ENCODE measurements at regions not wholly inside any gene's neighbourhood (a gene's known extent, or its start where the extent isn't known, plus 50 kb on each side); places are given as distances from the start of the nearest gene placed in this dataset.

GRCh38 chr1:218582646-218583045 is 237.5 kb downstream of the TGFB2 start:
- no peak for DNase-seq (ENCODE audit: low spot score)

- DNase-seq (ENCODE audit: low spot score): peak; percentile 58
Measured at GRCh38 chr1:218584418-218585155, 239.5 kb downstream of the TGFB2 start.

DNA sequence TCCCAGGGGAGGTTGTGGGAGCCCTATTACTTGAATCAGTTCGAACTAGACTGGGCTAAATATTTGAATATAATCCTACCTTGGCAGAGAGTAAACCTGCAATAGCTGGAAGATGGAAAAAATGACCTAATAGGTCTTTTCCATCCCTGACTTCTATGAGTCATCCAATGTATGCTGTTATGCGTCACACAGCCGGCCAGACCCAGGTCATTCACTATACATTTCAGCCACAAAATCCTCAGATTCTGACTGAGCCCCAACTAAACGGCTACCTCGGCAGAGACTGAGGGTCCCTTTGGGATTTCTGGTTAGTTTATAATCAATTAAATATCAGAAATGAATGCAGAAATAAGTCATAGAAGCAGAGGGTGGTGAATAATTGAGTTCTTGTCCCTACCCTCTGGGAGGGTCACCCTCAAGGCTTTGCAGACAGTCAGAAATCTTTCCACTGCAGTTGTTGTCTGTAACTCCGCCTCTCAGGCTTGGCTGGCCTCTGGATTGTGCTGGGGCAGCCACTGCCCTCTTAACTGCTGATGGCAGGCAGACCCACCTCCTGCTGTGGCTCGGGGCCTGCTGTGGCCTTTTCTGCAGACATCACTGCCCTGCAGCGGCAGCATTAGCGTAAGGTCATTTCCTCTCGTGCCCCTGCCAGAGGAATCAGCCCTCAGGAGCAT is 240.5 kb downstream of the TGFB2 start:
- peak; percentile 34 for DNase-seq (ENCODE audit: low spot score)

DNA sequence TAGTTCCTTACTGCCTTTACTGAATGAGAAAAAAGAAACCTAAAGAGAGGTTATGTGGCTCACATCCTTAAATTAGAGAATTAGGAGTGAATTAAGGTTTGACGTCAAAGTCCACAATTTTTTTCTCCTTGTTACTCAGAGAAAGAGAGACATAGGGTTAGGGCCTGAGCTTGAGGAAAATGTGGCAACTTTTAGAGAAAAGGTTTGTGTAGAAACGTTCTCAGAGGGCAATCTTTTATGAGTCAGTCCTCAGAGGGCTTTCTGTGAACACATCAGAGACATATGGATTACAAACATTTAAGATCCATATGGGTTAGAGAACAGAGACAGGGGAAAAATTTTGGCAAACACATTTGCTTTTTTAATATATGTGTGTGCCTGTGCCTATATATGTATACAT is 242.8 kb downstream of the TGFB2 start:
- DNase-seq (ENCODE audit: low spot score): no peak

- DNase-seq (ENCODE audit: low spot score): no peak
Measured at GRCh38 chr1:218588540-218589172, 243.5 kb downstream of the TGFB2 start.

DNA sequence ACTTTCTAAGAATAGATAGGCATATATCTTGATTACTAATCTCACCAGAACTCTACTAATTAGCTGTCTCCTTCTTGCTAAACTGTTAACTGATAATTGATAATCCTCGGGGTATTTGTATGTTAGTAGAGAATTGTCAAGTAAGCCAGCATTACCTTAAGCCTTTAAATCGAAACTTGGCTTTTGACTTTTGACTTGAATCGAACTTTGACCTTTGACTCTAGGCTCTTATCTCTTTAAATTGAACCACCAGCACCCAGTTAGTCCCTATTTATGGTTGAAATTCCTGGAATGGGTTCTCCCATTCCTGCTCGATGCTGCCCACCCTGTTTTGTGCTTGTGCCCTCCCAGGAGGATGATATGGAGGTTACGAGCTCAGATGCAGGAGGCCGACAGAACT is 244.4 kb downstream of the TGFB2 start:
- no peak for DNase-seq (ENCODE audit: low spot score)

DNA sequence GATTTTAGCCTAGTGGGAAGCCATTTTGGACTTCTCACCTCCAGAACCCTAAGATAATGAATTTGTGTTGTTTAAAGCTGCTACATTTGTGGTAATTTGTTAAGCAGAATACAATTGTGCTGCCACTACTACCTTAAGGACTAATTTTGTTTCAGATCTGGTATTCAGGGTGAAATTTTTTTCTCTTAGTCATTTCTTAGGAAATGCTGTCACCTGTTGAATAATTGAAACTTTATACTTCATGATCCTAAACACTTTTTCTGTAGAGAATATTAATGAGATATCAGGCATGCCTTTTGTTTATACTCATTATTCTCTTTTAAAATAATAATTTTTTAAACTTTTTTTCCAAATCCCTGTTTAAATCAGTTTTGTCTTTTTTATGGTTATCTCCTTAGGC is 246.8 kb downstream of the TGFB2 start:
- DNase-seq (ENCODE audit: low spot score): no peak

DNA sequence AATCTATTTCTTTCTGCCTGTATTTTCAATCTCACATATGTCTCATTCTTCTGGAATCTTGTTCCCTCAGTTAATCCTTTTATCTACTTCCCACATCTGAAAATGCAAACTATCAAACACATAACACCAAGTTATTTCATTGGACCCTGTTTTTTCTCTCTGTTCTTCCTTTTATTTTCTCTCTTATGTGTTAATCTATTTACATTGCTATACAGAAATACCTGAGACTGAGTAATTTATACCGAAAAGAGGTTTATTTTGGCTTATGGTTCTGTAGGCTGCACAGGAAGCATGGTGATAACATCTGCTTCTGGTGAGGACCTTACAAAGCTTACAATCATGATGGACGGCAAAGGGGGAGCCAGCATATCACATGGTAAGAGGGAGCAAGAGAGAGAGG is 247.6 kb downstream of the TGFB2 start:
- DNase-seq (ENCODE audit: low spot score): no peak

GRCh38 chr1:218600968-218601367 is 255.8 kb downstream of the TGFB2 start:
- DNase-seq (ENCODE audit: low spot score): no peak

DNA sequence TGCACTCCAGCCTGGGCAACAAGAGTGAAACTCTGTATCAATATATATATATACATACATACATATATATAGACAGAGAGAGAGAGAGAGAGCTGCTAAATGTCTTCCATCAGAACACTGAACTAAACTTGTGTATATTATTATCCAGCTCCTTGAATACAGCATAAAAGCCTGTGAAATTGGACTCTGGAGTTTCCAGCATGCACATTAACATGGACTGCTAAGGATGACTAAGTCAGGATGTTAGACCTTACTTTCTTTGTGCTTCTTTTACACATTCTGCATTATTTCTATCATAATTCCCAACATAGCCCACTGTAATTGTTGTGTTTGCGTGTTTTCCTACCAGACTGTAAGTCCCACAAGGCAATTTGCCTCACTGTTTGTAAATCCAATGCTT is 259.1 kb downstream of the TGFB2 start:
- DNase-seq (ENCODE audit: low spot score): no peak

GRCh38 chr1:218611916-218612585 is 266.9 kb downstream of the TGFB2 start:
- no peak for DNase-seq (ENCODE audit: low spot score)

- DNase-seq (ENCODE audit: low spot score): no peak
Measured at GRCh38 chr1:218613105-218613504, 268.0 kb downstream of the TGFB2 start.

DNA sequence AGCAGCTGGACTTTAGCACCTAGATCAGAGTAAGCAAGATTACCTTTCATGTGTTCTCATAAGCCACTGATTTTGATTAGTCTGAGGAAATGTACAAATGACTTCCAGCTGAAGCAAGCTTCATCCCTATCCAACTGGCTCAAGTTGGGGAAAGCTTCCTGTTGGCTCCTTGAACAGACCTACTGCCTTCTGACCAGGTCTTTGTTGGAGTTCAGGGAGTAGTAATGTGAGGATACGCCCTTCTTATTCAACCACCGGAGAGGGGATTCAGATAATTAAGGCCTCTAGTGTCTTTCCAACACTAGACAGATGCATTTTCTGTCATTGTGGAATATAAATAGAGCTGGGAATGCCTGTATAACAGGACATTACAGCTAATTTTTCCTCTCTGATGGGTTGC is 268.9 kb downstream of the TGFB2 start:
- no peak for DNase-seq (ENCODE audit: low spot score)

DNA sequence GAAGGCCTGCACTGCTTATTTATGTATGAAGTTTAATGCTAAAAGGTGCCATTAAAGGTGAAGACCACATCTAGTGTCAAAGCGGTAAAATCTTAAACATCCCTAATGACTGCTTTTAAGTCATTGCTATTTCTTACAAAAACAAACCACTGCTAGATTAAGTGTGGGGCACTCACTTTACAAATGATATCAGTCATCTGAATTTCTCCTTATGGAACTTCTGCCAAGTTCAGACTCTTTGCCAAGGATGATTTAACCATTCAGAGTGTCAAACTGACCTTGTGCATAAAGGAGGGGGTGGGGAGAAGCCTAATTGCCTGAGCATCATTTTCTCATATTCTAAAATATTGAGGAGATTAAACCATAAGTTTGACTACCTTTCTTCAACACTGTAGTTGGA is 271.5 kb downstream of the TGFB2 start:
- no peak for DNase-seq (ENCODE audit: low spot score)

- DNase-seq (ENCODE audit: low spot score): no peak
Measured at GRCh38 chr1:218617986-218618385, 272.9 kb downstream of the TGFB2 start.

- no peak for DNase-seq (ENCODE audit: low spot score)
Measured at GRCh38 chr1:218620956-218621355, 275.8 kb downstream of the TGFB2 start.

GRCh38 chr1:218624052-218624451 is 278.9 kb downstream of the TGFB2 start:
- no peak for DNase-seq (ENCODE audit: low spot score)

- DNase-seq (ENCODE audit: low spot score): no peak
Measured at GRCh38 chr1:218625393-218625792, 280.3 kb downstream of the TGFB2 start.

DNA sequence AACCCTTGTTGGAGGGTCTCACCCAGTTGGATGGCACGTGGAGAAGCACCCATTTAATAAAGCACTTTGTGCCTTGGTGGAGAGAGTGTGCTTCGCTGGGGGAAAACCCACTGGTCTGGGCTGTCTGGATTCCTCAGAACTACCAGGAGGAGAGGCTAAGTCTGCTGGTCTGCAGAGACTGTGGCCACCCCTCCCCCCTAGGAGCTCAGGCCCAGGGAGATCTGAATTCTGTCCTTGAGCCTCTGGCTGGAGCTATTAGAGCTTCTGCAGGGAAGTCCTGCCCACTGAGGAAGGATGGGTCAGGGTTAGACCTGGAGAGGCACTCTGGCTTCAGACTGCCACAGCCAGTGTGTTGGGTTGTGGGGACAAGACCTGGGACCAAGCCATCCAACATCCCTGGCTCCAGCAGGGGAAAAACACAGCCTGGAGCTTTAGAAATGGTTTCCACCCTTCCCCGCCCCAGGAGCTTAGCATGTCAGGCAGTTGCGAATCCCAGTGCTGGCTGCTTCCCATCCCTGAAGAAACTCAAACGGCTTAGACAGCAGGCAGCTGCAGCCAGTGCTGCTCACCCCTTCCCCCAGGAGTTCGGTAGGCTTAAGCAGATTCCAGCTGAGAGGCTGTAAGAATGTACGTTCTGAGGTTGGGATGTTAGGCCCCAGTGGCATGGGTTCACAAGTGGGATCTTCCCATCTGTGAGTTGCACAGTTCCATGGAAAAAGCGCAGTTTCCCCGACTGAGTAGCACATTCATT is 288.3 kb downstream of the TGFB2 start:
- DNase-seq (ENCODE audit: low spot score): peak; percentile 43

- no peak for DNase-seq (ENCODE audit: low spot score)
Measured at GRCh38 chr1:218634212-218634611, 289.1 kb downstream of the TGFB2 start.

DNA sequence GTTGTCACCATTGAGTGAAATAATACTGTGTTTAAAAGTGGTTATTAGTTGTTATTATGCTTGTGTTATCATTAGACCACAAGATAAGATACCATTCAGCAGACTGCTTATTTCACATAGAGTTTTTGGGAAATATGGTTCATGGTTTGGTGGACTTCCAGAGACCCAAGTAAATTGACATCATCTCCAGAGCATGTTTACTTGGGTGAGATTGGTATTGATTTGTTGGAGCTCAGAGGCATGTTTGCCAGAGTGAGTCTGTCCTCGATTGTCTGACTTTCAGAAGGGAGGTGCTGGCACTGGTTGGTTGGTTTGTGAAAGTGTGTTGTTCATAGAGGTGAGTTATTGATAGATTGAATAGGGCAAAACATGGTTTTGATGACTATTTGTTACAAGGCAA is 291.4 kb downstream of the TGFB2 start:
- DNase-seq (ENCODE audit: low spot score): no peak

DNA sequence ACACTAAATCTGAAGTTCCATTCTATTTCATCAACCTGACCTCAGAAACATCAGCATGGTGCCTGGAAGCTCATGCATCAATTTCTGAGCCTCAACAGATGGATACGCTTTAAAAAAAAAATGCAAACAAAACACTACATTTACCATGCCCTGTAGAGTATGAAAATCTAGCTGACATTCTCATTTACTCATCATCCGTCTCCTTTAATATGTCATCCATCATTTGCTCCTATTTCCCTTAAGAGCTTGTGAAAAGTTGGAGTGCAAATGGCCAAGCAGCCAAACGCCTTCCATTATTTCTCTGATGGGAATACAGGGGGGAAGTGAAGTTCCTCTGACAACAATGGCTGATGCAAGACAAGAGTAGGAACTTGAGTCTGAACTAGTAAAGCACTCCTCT is 295.0 kb downstream of the TGFB2 start:
- DNase-seq (ENCODE audit: low spot score): no peak

All from D341Med (cell line).